ENCODE measurements at regions not wholly inside any gene's neighbourhood (a gene's known extent, or its start where the extent isn't known, plus 50 kb on each side); places are given as distances from the start of the nearest gene placed in this dataset.

GRCh38 chr6:169157197-169158148 is 96.2 kb downstream of the THBS2 start:
- Mint-ChIP-seq H3K27ac (no peak overlapping the region), H3K4me3 (no peak overlapping the region), H3K4me1 (no peaks in the 10 kb centered on the region), H3K36me3 (ENCODE audit: low read depth) (no peaks in the 10 kb centered on the region), H3K27me3 (peaks cover 32% of the 10 kb centered on the region)
- no peaks in the 10 kb centered on the region for H3K9me3 ChIP-seq (ENCODE audit: control insufficient read depth, low read length, poor library complexity, severe bottlenecking)
- DNase-seq = no peak
- ATAC-seq = no peak

- H3K9me3 ChIP-seq (ENCODE audit: control insufficient read depth, low read length, poor library complexity, severe bottlenecking) = no peaks in the 10 kb centered on the region
- no peak for ATAC-seq
- Mint-ChIP-seq H3K27ac (no peak overlapping the region), H3K36me3 (ENCODE audit: low read depth) (no peaks in the 10 kb centered on the region), H3K27me3 (peaks cover 26% of the 10 kb centered on the region), H3K4me3 (no peak overlapping the region), H3K4me1 (no peaks in the 10 kb centered on the region)
- DNase-seq = no peak
Observed at GRCh38 chr6:169156793-169157147, 96.9 kb downstream of the THBS2 start.

DNA sequence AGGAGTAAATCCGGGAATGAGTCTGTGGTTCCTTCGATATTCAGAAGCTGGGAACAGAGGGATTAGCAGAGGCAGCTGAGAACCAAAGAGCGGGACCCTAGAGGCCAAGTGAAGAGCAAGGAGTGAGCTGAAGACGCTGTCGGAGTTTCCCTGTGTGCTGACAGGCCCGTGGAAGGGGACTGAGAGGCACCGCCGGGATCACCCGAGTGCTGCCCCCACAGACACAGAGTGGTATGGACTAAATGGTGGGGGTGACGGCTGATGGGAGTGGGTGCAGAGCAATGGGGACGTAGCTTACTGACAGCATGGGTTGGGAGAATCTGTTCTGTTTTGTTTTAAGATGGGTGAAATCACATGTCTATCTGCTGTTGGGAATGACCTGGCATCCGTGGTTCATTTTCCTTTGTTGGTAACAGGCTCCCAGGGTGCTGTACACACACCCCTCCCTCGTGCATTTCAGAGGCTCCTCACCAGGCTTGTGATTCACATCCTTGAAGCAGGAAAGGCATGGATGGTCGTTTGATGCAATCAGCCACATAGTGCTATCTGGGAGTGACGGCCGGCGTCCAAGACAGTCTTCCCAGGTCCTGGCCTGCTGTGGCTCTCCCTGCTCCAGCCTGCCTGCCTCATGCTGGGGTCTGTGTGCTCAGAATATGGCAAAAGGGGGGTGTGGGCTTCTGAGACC is 97.4 kb downstream of the THBS2 start:
- H3K27me3 Mint-ChIP-seq = peaks cover 21% of the 10 kb centered on the region
- ATAC-seq = no peak
- no peaks in the 10 kb centered on the region for H3K9me3 ChIP-seq (ENCODE audit: control insufficient read depth, low read length, poor library complexity, severe bottlenecking)
- H3K4me3 Mint-ChIP-seq = no peak overlapping the region
- H3K4me1 Mint-ChIP-seq = no peaks in the 10 kb centered on the region
- no peaks in the 10 kb centered on the region for H3K36me3 Mint-ChIP-seq (ENCODE audit: low read depth)
- H3K27ac Mint-ChIP-seq = no peak overlapping the region
- DNase-seq = no peak

GRCh38 chr6:169155481-169155880 is 98.2 kb downstream of the THBS2 start:
- ATAC-seq (no peak), DNase-seq (no peak)
- no peaks in the 10 kb centered on the region for H3K9me3 ChIP-seq (ENCODE audit: control insufficient read depth, low read length, poor library complexity, severe bottlenecking)
- H3K4me1 Mint-ChIP-seq = no peaks in the 10 kb centered on the region
- no peaks in the 10 kb centered on the region for H3K36me3 Mint-ChIP-seq (ENCODE audit: low read depth)
- no peak overlapping the region for H3K4me3 Mint-ChIP-seq
- no peak overlapping the region for H3K27ac Mint-ChIP-seq
- H3K27me3 Mint-ChIP-seq = peaks cover 19% of the 10 kb centered on the region

DNA sequence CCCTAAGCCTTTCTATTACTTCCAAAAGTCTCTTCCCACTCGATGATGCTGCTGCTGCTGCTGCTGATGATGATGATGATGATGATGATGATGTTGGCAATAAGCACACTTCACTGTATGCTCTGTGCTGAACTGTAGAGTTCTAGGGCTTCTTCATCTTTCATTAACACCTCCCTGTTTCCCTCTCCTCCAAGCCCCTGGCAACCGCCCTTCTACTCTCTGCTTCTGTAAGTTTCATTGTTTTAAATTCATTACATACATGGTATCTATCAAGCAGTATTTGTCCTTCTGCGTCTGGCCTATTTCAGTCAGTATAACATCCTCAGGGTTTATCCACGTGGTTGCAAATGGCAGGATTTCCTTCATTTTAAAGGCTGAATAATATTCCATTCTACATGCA is 100.2 kb downstream of the THBS2 start:
- no peak for DNase-seq
- Mint-ChIP-seq H3K4me1 (no peaks in the 10 kb centered on the region), H3K36me3 (ENCODE audit: low read depth) (no peaks in the 10 kb centered on the region)

GRCh38 chr6:169146521-169146920 is 107.1 kb downstream of the THBS2 start:
- ATAC-seq (no peak), DNase-seq (no peak)
- H3K27me3 Mint-ChIP-seq = peaks cover 15% of the 10 kb centered on the region

More for the DNA sequence above, 100.2 kb downstream of the THBS2 start:
- no peaks in the 10 kb centered on the region for H3K9me3 ChIP-seq (ENCODE audit: control insufficient read depth, low read length, poor library complexity, severe bottlenecking)
- Mint-ChIP-seq H3K27ac (no peak overlapping the region), H3K4me3 (no peak overlapping the region), H3K27me3 (peaks cover 11% of the 10 kb centered on the region)
- no peak for ATAC-seq

DNA sequence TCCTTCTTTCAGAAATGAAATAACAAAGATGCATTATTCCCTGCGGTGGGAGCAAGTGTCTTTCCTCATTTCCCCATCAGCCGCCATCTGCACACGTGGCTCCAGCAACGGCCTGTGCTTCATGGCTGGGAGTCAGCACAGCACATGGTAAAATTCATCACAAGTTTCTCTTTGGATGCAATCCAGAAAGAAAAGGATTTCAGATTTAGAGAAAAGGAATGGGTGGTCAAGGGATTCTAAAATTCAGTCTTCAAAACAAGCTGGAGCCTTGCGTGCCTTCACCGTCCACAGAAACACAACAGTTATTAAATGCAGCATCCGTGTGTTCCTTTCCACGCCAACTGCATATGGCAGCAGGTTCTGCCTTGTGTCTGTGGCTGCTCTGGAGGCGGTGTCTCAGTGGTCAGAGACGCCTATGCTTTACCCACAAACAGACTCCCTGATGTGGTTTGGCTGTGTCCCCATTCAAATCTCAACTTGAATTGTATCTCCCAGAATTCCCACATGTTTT is 107.6 kb downstream of the THBS2 start:
- peaks cover 15% of the 10 kb centered on the region for H3K27me3 Mint-ChIP-seq
- H3K4me1 Mint-ChIP-seq = no peaks in the 10 kb centered on the region
- ATAC-seq (no peak), DNase-seq (no peak)
- no peaks in the 10 kb centered on the region for H3K9me3 ChIP-seq (ENCODE audit: control insufficient read depth, low read length, poor library complexity, severe bottlenecking)
- no peak overlapping the region for H3K4me3 Mint-ChIP-seq
- H3K27ac Mint-ChIP-seq = no peak overlapping the region
- H3K36me3 Mint-ChIP-seq (ENCODE audit: low read depth) = no peaks in the 10 kb centered on the region

More at GRCh38 chr6:169146521-169146920, 107.1 kb downstream of the THBS2 start:
- Mint-ChIP-seq H3K4me1 (no peaks in the 10 kb centered on the region), H3K4me3 (no peak overlapping the region), H3K27ac (no peak overlapping the region), H3K36me3 (ENCODE audit: low read depth) (no peaks in the 10 kb centered on the region)
- H3K9me3 ChIP-seq (ENCODE audit: control insufficient read depth, low read length, poor library complexity, severe bottlenecking) = no peaks in the 10 kb centered on the region

DNA sequence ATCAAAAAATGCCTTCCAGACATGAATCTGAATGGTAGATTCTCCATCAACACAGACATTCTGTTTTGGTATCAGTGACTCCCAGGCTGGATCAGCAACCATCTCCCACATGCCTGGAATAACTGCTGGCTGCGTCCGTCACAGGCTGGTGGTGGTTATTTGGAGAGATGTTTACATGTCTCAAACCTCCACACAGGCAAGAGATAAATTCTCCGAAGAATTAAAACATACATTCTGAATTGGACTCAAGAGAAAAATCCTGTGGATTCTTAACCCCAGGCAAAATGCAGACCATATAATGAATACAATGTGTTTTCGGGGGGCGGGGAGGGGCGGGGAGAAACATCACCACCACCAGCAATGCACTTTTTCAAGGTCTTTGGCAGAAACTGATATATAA is 108.2 kb downstream of the THBS2 start:
- no peak for DNase-seq
- Mint-ChIP-seq H3K4me3 (no peak overlapping the region), H3K27ac (no peak overlapping the region), H3K4me1 (no peaks in the 10 kb centered on the region), H3K27me3 (peaks cover 15% of the 10 kb centered on the region), H3K36me3 (ENCODE audit: low read depth) (no peaks in the 10 kb centered on the region)
- no peaks in the 10 kb centered on the region for H3K9me3 ChIP-seq (ENCODE audit: control insufficient read depth, low read length, poor library complexity, severe bottlenecking)
- ATAC-seq = no peak

DNA sequence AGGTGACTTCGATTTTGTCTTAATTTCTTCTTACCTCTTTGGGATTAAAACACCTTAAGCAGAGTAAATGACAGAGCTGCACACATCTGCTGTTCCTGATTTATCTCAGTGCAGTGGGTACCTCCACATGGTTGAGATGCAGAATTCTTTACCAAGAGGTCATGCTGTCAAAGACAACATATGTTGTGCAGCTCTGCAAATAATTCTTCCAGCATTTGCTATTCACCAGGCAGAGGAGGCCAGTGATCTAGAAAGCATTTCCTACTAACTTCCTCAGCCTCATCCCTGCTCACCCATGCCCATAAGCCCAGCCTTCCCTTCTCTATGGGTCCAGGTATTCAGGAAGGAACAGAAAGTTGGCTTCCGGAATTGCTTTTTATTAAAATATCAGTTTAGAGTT is 109.3 kb downstream of the THBS2 start:
- no peaks in the 10 kb centered on the region for H3K4me1 Mint-ChIP-seq
- no peak for DNase-seq
- H3K27me3 Mint-ChIP-seq = peaks cover 15% of the 10 kb centered on the region

GRCh38 chr6:169142538-169142844 is 111.2 kb downstream of the THBS2 start:
- no peaks in the 10 kb centered on the region for H3K9me3 ChIP-seq (ENCODE audit: control insufficient read depth, low read length, poor library complexity, severe bottlenecking)
- H3K27me3 Mint-ChIP-seq = peaks cover 15% of the 10 kb centered on the region
- H3K36me3 Mint-ChIP-seq (ENCODE audit: low read depth) = no peaks in the 10 kb centered on the region
- DNase-seq = no peak
- H3K4me1 Mint-ChIP-seq = no peaks in the 10 kb centered on the region
- no peak overlapping the region for H3K27ac Mint-ChIP-seq
- no peak overlapping the region for H3K4me3 Mint-ChIP-seq
- no peak for ATAC-seq

More for the DNA sequence above, 109.3 kb downstream of the THBS2 start:
- no peaks in the 10 kb centered on the region for H3K36me3 Mint-ChIP-seq (ENCODE audit: low read depth)
- no peaks in the 10 kb centered on the region for H3K9me3 ChIP-seq (ENCODE audit: control insufficient read depth, low read length, poor library complexity, severe bottlenecking)
- H3K4me3 Mint-ChIP-seq = no peak overlapping the region
- ATAC-seq = no peak
- H3K27ac Mint-ChIP-seq = no peak overlapping the region

GRCh38 chr6:169141671-169142537 is 111.7 kb downstream of the THBS2 start:
- ATAC-seq (no peak), DNase-seq (no peak)
- Mint-ChIP-seq H3K36me3 (ENCODE audit: low read depth) (no peaks in the 10 kb centered on the region), H3K4me3 (no peak overlapping the region), H3K27ac (no peak overlapping the region), H3K27me3 (peaks cover 15% of the 10 kb centered on the region), H3K4me1 (no peaks in the 10 kb centered on the region)
- no peaks in the 10 kb centered on the region for H3K9me3 ChIP-seq (ENCODE audit: control insufficient read depth, low read length, poor library complexity, severe bottlenecking)

GRCh38 chr6:169140986-169141495 is 112.6 kb downstream of the THBS2 start:
- Mint-ChIP-seq H3K4me3 (no peak overlapping the region), H3K4me1 (no peaks in the 10 kb centered on the region), H3K36me3 (ENCODE audit: low read depth) (no peaks in the 10 kb centered on the region), H3K27ac (no peak overlapping the region), H3K27me3 (peaks cover 15% of the 10 kb centered on the region)
- ATAC-seq (no peak), DNase-seq (no peak)
- no peaks in the 10 kb centered on the region for H3K9me3 ChIP-seq (ENCODE audit: control insufficient read depth, low read length, poor library complexity, severe bottlenecking)

Measured in T-helper 17 cell (primary cell).